Stimulated activated CD8-positive, alpha-beta memory T cell treated with anti-CD3 and anti-CD28 coated beads, Interleukin-12 subunit alpha, Interleukin-12 subunit beta, amount 100 ng/mL, for 1 hour (primary cell): ENCODE measurements at regions not wholly inside any gene's neighbourhood (a gene's known extent, or its start where the extent isn't known, plus 50 kb on each side); places are given as distances from the start of the nearest gene placed in this dataset.
"Not testable (repeated sequence)": the region's sequence is repeated elsewhere in the genome, so short reads cannot be mapped to it uniquely, and the experiment has no call there.

Source experiments
- DNase-seq: peaks from one replicate; pipeline ENCODE4 v3.0.0-alpha.2; 2020; ENCODE audit warnings: low read depth

DNA sequence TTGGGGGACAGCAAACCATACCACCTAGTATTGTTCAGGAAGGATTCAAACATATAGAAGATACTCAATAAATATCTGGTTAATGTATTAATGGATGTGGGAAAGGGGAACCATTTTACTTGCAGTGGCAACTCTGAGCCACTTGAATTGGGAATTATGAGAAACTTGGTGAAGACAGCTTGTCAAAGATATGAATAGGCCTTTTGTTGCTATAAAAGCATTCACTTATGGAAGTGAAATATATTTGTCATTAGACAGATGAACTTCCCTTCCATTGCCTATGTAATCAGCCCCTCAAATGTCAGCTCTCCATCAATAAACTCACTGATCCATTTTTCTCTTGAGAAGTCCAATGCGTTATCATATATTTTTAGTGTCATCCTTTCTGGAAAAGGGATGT, 56.1 kb downstream of the GPR85 start:
- DNase-seq: no peak

DNA sequence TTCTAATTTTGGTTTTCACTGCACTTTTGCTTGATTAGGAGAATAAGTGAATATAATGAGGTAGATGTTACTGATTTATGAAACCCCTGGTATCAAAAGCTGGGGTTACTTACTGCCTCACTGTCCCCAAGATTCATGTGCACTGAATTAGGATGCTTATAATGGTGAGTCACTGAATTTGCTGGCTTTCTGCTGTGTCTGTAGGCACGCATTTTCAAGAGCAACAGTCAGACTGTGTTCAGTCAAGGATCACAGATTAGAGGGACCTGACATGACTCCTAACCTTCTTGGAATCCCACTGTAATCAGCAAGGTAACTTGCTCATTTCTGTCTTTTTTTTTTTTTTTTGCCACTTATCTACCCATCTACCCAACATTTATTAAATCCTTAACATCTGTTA, 59.7 kb downstream of the GPR85 start:
- DNase-seq: no peak

DNA sequence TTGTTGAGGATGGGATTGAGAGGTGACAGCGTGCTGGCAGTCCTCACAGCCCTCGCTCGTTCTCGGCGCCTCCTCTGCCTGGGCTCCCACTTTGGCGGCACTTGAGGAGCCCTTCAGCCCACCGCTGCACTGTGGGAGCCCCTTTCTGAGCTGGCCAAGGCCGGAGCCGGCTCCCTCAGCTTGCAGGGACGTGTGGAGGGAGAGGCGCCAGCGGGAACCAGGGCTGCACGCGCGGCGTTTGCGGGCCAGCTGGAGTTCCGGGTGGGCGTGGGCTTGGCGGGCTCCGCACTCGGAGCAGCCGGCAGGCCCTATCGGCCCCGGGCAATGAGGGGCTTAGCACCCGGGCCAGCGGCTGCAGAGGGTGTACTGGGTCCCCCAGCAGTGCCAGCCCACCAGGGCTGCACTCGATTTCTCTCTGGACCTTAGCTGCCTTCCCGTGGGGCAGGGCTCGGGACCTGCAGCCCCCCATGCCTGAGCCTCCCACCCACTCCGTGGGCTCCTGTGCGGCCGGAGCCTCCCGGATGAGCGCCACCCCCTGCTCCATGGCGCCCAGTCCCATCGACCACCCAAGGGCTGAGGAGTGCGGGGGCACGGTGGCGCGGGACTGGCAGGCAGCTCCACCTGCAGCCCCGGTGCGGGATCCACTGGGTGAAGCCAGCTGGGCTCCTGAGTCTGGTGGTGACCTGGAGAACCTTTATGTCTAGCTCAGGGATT, 69.3 kb downstream of the GPR85 start:
- not testable (repeated sequence) for DNase-seq

DNA sequence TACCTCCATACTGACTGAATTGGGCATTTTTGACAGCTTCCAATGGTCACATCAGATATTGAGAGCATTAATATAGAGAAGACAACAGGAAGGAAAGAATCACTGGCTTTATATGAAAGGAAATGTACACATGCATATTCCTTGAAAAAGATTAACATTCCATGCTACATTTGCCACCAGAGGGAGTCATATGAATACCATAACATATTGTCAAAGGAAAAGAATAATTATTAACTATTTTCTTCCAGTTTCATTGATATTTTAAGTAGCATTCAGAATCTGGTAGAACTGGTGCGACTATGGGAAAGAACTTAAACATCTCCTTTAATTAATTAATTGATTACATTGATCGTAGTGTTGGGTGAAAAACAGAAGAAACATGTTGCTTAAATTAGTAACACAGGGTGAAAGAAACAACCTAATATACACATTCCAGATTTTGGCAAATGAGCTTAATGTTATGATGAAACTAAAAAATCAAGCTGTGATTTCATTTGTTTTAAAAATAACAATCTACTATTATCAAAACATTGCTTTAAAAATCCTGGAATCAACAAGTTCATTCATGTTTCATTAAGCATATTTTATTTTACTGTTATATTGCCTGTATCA, 71.5 kb downstream of the GPR85 start:
- no peak for DNase-seq

DNA sequence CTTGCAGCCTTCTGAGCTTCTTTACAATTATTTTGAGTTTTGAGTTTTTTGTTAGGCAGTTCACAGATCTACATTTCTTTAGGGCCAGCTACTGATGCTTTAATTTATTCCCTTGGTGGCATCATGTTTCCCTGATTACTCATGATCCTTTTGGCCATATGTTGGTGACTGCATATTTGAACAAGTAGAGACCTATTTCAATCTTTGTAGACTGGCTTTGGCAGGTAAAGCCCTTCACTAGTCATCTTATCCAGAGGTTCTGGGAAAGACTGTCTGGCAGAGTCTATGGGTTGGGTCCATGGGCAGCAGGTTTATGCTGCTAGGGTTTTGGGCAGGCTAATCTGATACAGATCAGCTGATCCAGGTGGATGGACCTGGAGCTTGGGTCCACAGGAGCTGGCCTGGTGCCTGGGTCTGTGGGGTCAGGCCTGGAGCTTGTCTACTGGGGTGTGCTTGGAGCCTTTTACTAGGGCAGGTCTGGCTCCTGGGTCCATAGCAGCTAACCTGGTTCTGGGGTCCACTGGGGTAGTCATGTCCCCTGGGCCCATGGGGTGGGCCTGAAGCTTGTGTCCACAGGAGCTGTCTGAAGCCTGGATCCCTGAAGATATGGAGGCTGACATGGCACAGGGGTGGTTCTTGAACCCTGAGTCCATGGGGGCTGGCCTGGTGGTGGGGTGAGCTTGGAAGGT, 72.7 kb downstream of the GPR85 start:
- no peak for DNase-seq

DNA sequence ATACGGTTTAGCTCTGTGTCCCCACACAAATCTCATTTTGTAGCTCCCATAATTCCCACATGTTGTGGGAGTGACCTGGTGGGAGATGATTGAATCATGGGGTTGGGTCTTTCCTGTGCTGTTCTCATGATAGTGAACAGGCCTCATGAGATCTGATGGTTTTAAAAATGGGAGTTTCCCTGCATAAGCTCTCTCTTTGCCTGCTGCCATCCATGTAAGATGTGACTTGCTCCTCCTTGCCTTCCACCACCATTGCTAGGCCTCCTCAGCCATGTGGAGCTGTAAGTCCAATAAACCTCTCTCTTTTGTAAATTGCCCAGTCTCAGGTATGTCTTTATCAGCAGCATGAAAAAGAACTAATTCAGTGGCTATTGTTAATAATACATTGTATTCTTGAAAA, 73.8 kb downstream of the GPR85 start:
- not testable (repeated sequence) for DNase-seq

DNA sequence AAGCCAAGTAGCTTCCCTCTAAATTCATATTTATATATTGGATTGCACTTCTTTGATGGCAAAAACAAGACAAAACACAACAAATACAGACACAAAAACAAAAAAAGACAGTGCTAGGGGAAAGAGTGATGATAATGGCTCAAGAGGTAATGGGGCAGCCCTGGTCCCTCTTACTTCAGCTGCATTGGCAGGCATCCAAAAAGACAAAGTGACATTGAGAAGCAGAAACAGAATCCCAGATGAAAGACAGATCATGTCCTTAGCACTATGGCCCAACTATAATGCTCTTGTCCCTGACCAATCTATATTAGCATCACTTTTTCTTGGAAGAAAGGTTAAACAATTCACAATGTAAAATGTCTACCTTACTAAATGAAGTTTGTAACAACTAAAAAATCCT, 76.2 kb downstream of the GPR85 start:
- no peak for DNase-seq

DNA sequence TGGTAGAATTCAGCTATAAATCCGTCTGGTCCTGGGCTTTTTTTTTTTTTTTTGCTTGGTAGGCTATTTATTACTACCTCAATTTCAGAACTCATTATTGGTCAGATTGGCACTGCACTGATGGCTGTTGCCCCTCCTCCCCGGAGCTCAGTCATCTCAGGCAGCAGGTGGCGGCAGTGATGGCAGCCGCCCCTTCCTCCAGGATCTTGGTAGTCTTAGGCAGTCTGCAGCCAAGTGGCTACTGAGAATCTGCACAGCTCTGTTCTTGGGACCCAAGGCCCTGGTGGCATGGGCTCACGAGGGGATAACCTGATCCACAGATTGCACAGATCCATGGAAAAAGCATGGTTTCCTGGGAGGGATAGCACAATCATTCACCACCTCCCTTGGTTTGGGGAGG, 77.9 kb downstream of the GPR85 start:
- DNase-seq: no peak

DNA sequence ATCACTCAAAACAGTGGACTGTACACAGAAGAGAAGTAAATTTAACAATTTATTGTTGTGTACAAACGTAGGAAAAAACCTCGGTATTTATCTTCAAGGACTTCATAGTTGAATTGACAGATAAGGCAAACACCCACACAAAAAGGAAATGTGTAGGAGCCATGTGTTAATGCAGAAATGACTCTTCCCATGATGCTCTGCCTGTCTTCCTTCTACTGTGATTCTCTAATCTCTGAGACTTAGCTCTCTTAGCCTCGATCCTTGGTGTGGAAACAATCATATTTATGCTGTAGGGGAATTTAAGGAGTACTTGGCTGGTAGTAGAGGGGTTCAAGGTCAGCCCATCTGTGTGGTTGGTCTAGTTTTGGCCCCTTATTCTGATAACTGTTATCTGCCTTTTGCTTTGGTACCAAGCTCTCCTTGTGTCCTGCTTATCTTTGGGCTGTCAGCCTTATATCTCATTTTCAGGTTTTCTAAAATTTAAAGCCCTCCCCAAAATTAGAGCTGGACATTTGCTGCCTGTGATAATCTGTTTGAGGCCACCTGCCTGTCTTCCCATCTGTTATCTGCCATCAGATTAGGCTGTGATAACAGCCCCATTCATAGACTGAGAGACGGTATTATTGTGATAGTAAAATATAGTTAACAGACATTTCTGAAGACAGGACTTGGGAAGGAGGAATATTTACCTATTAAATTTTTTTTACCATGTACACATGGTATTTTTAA, 81.7 kb downstream of the GPR85 start:
- DNase-seq: no peak

DNA sequence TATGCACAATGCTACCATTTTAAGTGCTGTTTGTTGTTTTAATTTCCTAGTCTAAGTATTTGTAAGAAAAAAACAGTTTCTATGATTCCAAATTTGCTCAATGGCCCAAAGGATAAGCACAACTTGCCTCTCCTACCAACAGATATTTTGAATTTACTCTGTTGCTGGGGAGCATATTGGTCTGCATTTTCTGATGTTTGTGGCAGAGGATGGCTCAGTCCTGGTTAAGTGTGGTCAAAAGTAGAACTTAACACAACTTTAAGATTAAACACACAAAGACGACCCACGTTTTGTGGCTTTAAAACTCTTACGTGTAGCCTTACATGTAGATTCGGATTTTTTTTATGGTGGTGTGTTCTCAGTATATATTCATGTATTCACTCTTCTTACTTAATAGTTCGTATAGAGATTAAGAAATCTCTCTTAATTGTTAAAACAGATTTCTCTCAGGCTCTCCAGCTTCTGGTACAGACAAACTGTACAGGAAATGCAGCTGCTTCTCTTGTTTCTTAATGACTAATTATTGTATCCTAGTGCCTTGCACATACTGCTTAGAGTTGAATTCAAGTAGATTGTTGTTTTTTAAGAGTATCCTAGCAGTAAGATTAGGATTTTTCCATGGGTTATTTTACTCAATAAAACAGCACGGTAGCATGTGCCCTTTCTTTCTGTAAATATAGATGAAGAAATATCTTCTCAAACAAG, 86.2 kb downstream of the GPR85 start:
- no peak for DNase-seq

DNA sequence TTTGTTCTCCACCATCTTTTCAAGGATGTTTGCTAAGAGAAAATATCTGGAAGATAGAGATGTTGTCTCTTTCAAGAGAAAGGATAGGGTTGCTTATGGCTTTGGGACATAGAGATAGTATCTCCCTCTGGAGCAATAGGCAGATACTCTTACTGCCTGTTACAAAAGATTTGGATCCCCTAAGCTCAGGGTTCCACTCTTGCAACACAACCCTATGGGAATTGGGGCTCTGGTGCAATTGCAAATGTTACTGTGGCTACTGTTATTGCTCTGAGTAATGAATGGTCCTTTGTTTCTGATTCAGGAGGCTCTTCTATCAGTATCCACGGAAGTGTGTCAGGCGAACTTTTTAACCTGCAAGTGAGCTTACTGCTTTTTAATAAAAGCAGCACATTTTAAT, 88.8 kb downstream of the GPR85 start:
- no peak for DNase-seq

DNA sequence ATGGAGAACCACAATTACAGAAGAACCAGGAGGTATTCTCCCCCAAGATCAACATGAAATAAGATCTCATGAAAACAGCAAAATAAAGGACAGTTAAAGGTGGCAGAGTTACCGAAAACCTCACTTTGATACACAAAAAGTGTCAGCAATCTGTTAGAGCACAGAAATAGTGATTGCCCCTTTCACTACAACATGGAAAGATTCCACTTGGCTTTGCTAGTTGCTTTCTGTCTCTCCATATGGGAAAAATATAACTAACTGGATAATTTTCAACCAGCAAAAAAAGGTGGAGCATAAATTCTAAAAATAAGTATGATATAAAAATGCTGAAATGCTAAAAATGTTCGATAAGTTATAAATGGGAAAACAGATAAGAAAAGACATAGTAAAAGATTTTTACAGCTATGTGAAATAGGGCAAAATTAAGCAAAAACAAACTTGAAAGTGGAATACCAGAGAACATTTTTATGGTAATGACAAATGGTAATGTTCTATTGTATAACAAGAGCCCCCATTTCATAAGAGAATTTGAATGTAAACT, 90.2 kb downstream of the GPR85 start:
- no peak for DNase-seq

DNA sequence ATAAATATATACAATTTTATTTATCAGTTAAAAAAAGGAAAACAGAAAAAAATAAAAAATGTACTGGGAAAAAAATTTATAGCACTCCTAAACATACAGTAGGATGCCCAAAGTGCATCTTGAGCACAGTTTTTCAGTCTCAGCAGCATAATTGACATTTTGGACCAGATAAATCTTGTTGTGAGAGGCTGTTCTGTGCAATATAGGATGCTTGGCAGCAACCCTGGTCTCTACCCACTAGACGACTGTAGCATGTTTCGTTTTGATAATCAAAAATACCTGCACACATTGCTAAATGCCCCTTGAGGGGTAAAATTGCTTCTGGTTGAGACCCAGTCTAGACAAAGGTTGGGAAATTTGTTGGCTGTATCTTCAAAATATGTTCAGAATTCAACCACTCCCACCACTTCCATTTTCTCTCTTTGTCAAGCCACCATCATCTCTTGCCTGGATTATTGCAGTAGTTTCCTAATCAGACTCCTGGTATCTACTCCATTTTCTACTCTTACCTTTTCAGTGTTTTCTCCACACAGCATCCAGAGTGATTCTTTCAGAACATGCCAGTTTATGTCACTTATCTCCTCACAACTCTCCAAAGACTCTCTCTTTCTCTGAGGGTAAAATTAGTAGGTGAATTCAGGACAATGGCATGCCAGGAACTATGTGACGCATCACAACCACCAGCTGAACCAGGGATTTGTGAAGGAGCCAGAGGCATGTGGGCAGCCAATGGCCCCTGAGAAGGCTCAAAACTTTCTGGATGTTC, 91.4 kb downstream of the GPR85 start:
- DNase-seq: no peak

DNA sequence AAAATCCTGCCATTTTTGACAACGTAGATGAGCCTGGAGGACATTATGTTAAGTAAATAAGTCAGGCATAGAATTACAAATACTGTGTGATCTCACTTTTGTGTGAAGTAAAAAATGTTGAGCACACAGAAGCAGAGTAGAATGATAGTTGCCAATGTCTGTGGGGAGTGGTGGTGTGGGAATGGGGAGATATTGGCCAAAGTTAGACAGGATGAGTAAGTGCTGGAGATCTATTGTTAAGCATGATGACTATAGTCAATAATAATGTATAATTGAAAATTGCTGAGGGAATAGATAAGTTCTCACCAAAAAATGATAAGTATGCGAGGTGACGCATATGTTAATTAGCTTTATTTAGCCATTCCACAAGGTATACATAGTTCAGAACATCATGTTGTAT, 92.0 kb downstream of the GPR85 start:
- no peak for DNase-seq

DNA sequence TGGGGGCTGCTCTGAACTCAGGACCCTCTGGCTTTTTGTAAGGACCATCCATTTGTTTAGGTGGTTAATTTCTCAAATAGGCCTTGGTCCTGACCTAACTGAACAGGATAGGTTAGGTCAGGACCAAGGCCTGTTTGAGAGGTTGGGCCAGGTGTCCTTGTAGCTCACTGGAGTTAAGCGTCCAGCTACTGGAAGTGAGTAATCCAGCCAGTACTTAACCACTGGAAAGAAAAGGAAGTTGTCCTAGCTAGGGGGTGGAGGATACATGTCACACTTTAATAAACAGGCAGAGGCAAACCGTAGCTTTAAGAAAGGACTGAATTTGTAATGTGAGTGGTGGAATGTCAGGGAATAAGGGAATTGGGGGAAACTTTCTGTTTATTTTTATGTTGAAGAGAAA, 96.0 kb downstream of the GPR85 start:
- no peak for DNase-seq

DNA sequence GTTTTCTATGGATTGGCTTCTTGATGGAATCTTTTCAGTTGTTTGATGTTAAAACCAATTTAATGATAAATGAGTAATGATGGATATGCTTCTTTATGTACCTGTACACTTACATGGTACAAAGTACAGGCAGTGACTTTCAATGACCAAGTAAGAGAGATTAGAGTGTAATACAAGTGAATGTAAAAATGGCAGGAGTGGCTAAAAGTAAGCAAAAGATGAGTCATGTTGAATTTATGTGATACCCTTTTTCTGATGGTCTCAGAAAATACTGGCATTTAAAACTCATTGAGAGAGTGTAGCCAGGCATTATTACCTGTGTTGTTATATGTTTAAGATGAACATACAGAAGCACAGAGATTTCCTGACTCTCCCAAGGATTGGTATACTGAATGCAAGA, 97.1 kb downstream of the GPR85 start:
- no peak for DNase-seq

DNA sequence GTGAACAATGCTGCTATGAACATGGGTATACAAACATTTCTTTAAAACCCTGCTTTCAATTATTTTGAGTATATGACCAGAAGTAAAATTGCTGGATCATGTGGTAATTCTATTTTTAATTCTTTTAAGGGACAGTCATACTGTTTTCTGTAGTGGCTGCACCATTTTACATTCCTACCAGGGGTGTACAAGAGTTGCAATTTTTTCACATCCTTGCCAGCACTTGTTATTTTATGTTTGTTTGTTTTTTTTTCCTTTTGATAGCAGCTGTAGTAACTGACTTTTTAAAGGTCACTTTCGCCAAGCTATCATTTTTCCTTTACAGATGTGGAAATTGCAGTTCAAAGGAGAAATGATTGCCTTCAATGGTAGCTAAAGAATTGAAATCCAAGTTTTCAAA, 99.5 kb downstream of the GPR85 start:
- DNase-seq: no peak

DNA sequence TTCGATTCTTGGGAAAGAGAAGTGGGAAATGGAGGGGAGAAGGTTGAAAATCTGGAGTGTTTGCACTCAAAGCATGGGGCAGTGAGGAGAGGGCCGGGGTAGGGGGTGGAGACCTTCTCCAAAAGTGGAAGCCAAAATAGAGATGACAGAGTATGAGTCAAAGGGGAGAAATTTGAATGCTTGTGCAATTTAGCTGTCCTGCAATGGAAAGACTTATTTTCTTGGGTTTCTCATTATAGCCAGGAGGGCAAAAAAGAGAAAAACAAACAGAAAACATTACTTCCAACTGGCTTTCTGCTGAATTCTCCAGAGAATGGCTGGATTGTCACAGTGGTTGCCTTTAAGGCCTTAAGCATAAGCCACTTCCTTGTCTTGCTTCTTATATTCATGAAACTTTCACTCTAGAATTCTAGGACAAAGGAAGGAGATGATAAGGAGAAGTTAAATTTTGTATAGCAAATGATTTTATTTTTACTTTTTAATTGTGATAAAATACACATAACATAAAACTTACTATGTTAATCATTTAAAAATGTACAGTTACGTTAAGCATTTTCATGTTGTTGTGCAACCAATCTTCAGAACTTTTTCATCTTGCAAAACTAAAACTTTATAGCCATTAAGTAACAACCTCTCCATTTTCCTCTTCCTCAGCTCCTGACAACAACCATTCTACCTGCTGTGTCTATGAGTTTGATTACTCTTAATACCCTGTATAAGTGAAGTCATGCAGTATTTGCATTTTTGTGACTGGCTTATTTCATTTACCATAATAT, 100.2 kb downstream of the GPR85 start:
- DNase-seq: no peak

DNA sequence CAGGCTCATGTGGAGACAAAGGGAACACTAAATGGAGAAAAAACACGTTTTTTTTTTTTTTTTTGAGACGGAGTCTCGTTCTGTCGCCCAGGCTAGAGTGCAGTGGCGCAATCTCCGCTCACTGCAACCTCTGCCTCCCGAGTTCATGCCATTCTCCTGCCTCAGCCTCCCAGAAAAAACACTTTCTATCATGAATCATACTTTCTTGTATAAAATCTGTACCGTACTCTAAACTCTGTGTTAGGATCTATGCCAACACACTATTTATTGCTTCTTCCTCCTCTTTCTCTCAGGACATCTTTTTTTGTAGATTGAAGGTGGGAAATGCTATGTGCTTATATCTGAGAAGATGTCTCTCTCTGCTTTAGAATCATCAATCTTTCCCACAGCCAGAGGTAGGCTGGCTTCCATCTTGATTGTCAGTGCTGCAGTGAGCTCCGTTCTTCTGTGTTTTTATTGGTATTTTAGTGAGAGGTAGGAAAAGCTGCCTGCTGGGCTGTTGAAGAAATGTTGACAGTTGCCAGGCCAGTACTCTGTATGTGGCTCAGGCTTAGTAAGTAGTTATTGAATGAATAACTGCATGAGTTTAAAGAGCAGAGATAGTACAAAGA, 101.1 kb downstream of the GPR85 start:
- DNase-seq: no peak
